ENCODE measurements at regions not wholly inside any gene's neighbourhood (a gene's known extent, or its start where the extent isn't known, plus 50 kb on each side); places are given as distances from the start of the nearest gene placed in this dataset.
"Not testable (repeated sequence)": the region's sequence is repeated elsewhere in the genome, so short reads cannot be mapped to it uniquely, and the experiment has no call there.

- H2BK12ac ChIP-seq (ENCODE audit: low read length) = no peak overlapping the region
- no peak overlapping the region for H3K18ac ChIP-seq (ENCODE audit: low read length)
- H3K27ac ChIP-seq (ENCODE audit: low read depth, low read length) = no peak overlapping the region
- H2BK120ac ChIP-seq (ENCODE audit: insufficient read depth, low read length, poor library complexity) = no peak overlapping the region
- no peak overlapping the region for H4K12ac ChIP-seq (ENCODE audit: low read depth, low read length)
- no peak overlapping the region for H2BK5ac ChIP-seq (ENCODE audit: low read depth, low read length, poor library complexity)
- no peak overlapping the region for H3K9ac ChIP-seq (ENCODE audit: low read length)
- no peak overlapping the region for H2AK5ac ChIP-seq (ENCODE audit: low read length)
- H3K27me3 ChIP-seq (ENCODE audit: insufficient read depth, low read length) = no peaks in the 10 kb centered on the region
- H3K79me1 ChIP-seq (ENCODE audit: low read length) = no peaks in the 10 kb centered on the region
- H3K14ac ChIP-seq (ENCODE audit: low read length) = no peak overlapping the region
- no peak for DNase-seq
- H4K8ac ChIP-seq (ENCODE audit: low read depth, low read length) = no peak overlapping the region
- H3K4ac ChIP-seq (ENCODE audit: low read depth, low read length) = no peak overlapping the region
- H3K9me3 ChIP-seq (ENCODE audit: insufficient read depth, low read depth, low read length) = no peaks in the 10 kb centered on the region
- no peak overlapping the region for H3K4me2 ChIP-seq (ENCODE audit: low read length)
- no peak overlapping the region for H3K23ac ChIP-seq (ENCODE audit: low read length)
- no peaks in the 10 kb centered on the region for H3K36me3 ChIP-seq (ENCODE audit: control insufficient read depth in 1 of 2, insufficient read depth in 2 of 2, low read length in 2 of 2)
- no peaks in the 10 kb centered on the region for H3K79me2 ChIP-seq (ENCODE audit: control insufficient read depth, insufficient read depth, low read length, poor library complexity)
- H2AFZ ChIP-seq (ENCODE audit: insufficient read depth, low read length, poor library complexity) = no peak overlapping the region
- no CpG with 5 or more reads among the region's 8 CpGs for WGBS (ENCODE audit: extremely low coverage, insufficient coverage, insufficient read length)
- H4K91ac ChIP-seq (ENCODE audit: low read depth, low read length) = no peak overlapping the region
- H3K4me3 ChIP-seq (ENCODE audit: low read depth, low read length) = no peak overlapping the region
- H3K4me1 ChIP-seq (ENCODE audit: control insufficient read depth in 1 of 2, insufficient read depth in 2 of 2, low read length in 2 of 2) = no peaks in the 10 kb centered on the region
Measured at GRCh38 chr12:68984796-68985573, 52.0 kb upstream of the CPM start.

- not testable (repeated sequence) for H3K4me2 ChIP-seq (ENCODE audit: low read length); H3K27ac ChIP-seq (ENCODE audit: low read depth, low read length); H3K4me1 ChIP-seq (ENCODE audit: control insufficient read depth in 1 of 2, insufficient read depth in 2 of 2, low read length in 2 of 2); H3K79me1 ChIP-seq (ENCODE audit: low read length); H2BK120ac ChIP-seq (ENCODE audit: insufficient read depth, low read length, poor library complexity); H4K91ac ChIP-seq (ENCODE audit: low read depth, low read length); H3K9me3 ChIP-seq (ENCODE audit: insufficient read depth, low read depth, low read length); H4K12ac ChIP-seq (ENCODE audit: low read depth, low read length); DNase-seq; H3K27me3 ChIP-seq (ENCODE audit: insufficient read depth, low read length); H2BK12ac ChIP-seq (ENCODE audit: low read length); H2AFZ ChIP-seq (ENCODE audit: insufficient read depth, low read length, poor library complexity); H3K4me3 ChIP-seq (ENCODE audit: low read depth, low read length); H3K79me2 ChIP-seq (ENCODE audit: control insufficient read depth, insufficient read depth, low read length, poor library complexity); H3K14ac ChIP-seq (ENCODE audit: low read length); H4K8ac ChIP-seq (ENCODE audit: low read depth, low read length); H3K18ac ChIP-seq (ENCODE audit: low read length); H3K9ac ChIP-seq (ENCODE audit: low read length); H3K23ac ChIP-seq (ENCODE audit: low read length); H3K36me3 ChIP-seq (ENCODE audit: control insufficient read depth in 1 of 2, insufficient read depth in 2 of 2, low read length in 2 of 2); H2BK5ac ChIP-seq (ENCODE audit: low read depth, low read length, poor library complexity); H3K4ac ChIP-seq (ENCODE audit: low read depth, low read length); H2AK5ac ChIP-seq (ENCODE audit: low read length)
- WGBS (ENCODE audit: extremely low coverage, insufficient coverage, insufficient read length) = no CpG with 5 or more reads among the region's 4 CpGs
Measured at GRCh38 chr12:68997526-68997925, 64.6 kb upstream of the CPM start.

- H3K9ac ChIP-seq (ENCODE audit: low read length) = no peak overlapping the region
- WGBS (ENCODE audit: extremely low coverage, insufficient coverage, insufficient read length) = no CpG with 5 or more reads among the region's 1 CpG
- H3K79me2 ChIP-seq (ENCODE audit: control insufficient read depth, insufficient read depth, low read length, poor library complexity) = no peaks in the 10 kb centered on the region
- no peak overlapping the region for H2AFZ ChIP-seq (ENCODE audit: insufficient read depth, low read length, poor library complexity)
- no peak overlapping the region for H2BK12ac ChIP-seq (ENCODE audit: low read length)
- no peak overlapping the region for H4K12ac ChIP-seq (ENCODE audit: low read depth, low read length)
- no peak overlapping the region for H3K23ac ChIP-seq (ENCODE audit: low read length)
- no peak overlapping the region for H3K18ac ChIP-seq (ENCODE audit: low read length)
- no peak overlapping the region for H3K4me2 ChIP-seq (ENCODE audit: low read length)
- H3K9me3 ChIP-seq (ENCODE audit: insufficient read depth, low read depth, low read length) = no peaks in the 10 kb centered on the region
- no peak overlapping the region for H2BK120ac ChIP-seq (ENCODE audit: insufficient read depth, low read length, poor library complexity)
- no peaks in the 10 kb centered on the region for H3K79me1 ChIP-seq (ENCODE audit: low read length)
- no peak overlapping the region for H3K4ac ChIP-seq (ENCODE audit: low read depth, low read length)
- no peak overlapping the region for H3K14ac ChIP-seq (ENCODE audit: low read length)
- H3K36me3 ChIP-seq (ENCODE audit: control insufficient read depth in 1 of 2, insufficient read depth in 2 of 2, low read length in 2 of 2) = no peaks in the 10 kb centered on the region
- DNase-seq = no peak
- H3K27me3 ChIP-seq (ENCODE audit: insufficient read depth, low read length) = no peaks in the 10 kb centered on the region
- no peaks in the 10 kb centered on the region for H3K4me1 ChIP-seq (ENCODE audit: control insufficient read depth in 1 of 2, insufficient read depth in 2 of 2, low read length in 2 of 2)
- H4K8ac ChIP-seq (ENCODE audit: low read depth, low read length) = no peak overlapping the region
- H2AK5ac ChIP-seq (ENCODE audit: low read length) = no peak overlapping the region
- no peak overlapping the region for H3K4me3 ChIP-seq (ENCODE audit: low read depth, low read length)
- no peak overlapping the region for H3K27ac ChIP-seq (ENCODE audit: low read depth, low read length)
- H4K91ac ChIP-seq (ENCODE audit: low read depth, low read length) = no peak overlapping the region
- no peak overlapping the region for H2BK5ac ChIP-seq (ENCODE audit: low read depth, low read length, poor library complexity)
Measured at GRCh38 chr12:68998041-68998440, 65.1 kb upstream of the CPM start.

GRCh38 chr12:69000074-69000473 lies 67.1 kb upstream of the CPM start:
- Histone ChIP-seq H3K36me3 (ENCODE audit: control insufficient read depth in 1 of 2, insufficient read depth in 2 of 2, low read length in 2 of 2) (no peaks in the 10 kb centered on the region), H4K8ac (ENCODE audit: low read depth, low read length) (no peak overlapping the region), H3K4me2 (ENCODE audit: low read length) (no peak overlapping the region), H3K9me3 (ENCODE audit: insufficient read depth, low read depth, low read length) (no peaks in the 10 kb centered on the region), H2BK12ac (ENCODE audit: low read length) (no peak overlapping the region), H4K12ac (ENCODE audit: low read depth, low read length) (no peak overlapping the region), H3K23ac (ENCODE audit: low read length) (no peak overlapping the region), H3K27ac (ENCODE audit: low read depth, low read length) (no peak overlapping the region), H2AK5ac (ENCODE audit: low read length) (no peak overlapping the region), H2AFZ (ENCODE audit: insufficient read depth, low read length, poor library complexity) (no peak overlapping the region), H3K79me2 (ENCODE audit: control insufficient read depth, insufficient read depth, low read length, poor library complexity) (no peaks in the 10 kb centered on the region), H3K14ac (ENCODE audit: low read length) (no peak overlapping the region), H3K4me3 (ENCODE audit: low read depth, low read length) (no peak overlapping the region), H3K4ac (ENCODE audit: low read depth, low read length) (no peak overlapping the region), H3K79me1 (ENCODE audit: low read length) (no peaks in the 10 kb centered on the region), H3K9ac (ENCODE audit: low read length) (no peak overlapping the region), H2BK120ac (ENCODE audit: insufficient read depth, low read length, poor library complexity) (no peak overlapping the region), H3K4me1 (ENCODE audit: control insufficient read depth in 1 of 2, insufficient read depth in 2 of 2, low read length in 2 of 2) (no peaks in the 10 kb centered on the region), H4K91ac (ENCODE audit: low read depth, low read length) (no peak overlapping the region), H3K27me3 (ENCODE audit: insufficient read depth, low read length) (no peaks in the 10 kb centered on the region), H2BK5ac (ENCODE audit: low read depth, low read length, poor library complexity) (no peak overlapping the region), H3K18ac (ENCODE audit: low read length) (no peak overlapping the region)
- DNase-seq = peak in 1 of 2 donors; percentile 3
- no CpG with 5 or more reads among the region's 3 CpGs for WGBS (ENCODE audit: extremely low coverage, insufficient coverage, insufficient read length)

Data from trophoblast cell (in vitro differentiated cells and primary cell).